OCI-LY1 (cell line): ENCODE measurements at regions not wholly inside any gene's neighbourhood (a gene's known extent, or its start where the extent isn't known, plus 50 kb on each side); places are given as distances from the start of the nearest gene placed in this dataset.

Experiments
- CTCF ChIP-seq: fragments of 200-600 bp; sonication (generic), shearing (Covaris generic); IDR thresholded peaks from 2 replicates; pipeline ENCODE4 v1.5.1; 2017; ENCODE audit warnings: mild to moderate bottlenecking, antibody characterized with exemption, low read length, moderate library complexity, mixed read lengths
- EZH2 ChIP-seq: fragments of 200-600 bp; sonication (generic), shearing (Covaris generic); IDR thresholded peaks from 2 replicates; pipeline ENCODE4 v1.8.0; 2017; ENCODE audit warnings: borderline replicate concordance, mixed run types, mild to moderate bottlenecking, antibody characterized with exemption, low read length, moderate library complexity, mixed read lengths

GRCh38 chr16:6297666-6298410 lies 1034.8 kb upstream of the RBFOX1 start:
- no peak for TF ChIP-seq EZH2
- no peak for TF ChIP-seq CTCF
